Lung (tissue), 11 donors: ENCODE measurements at regions not wholly inside any gene's neighbourhood (a gene's known extent, or its start where the extent isn't known, plus 50 kb on each side); places are given as distances from the start of the nearest gene placed in this dataset.

Experiments
- ATAC-seq: fragments of 200-7000 bp; cut with Tn5 transposase; one replicate; pipeline ENCODE4 v1.9.1; 2020; ENCODE audit warnings: moderate number of reproducible peaks; ENCODE audit not compliant: insufficient read depth, low FRiP score
- DNase-seq, 3 donors: peaks; one replicate each; pipeline ENCODE4 v3.0.0-alpha.2; 2013 to 2017
- H3K27ac ChIP-seq, 2 donors: one replicate each; pipeline ENCODE4 v1.5.1; 2013; ENCODE audit warnings: mild to moderate bottlenecking in 2 of 2, moderate library complexity in 2 of 2, control low read depth in 1 of 2, inconsistent platforms in 1 of 2, low read depth in 1 of 2, low read length in 1 of 2
- H3K27me3 ChIP-seq, 3 donors: one replicate each; pipeline ENCODE4 v1.5.1; 2013; ENCODE audit warnings: low read length in 2 of 3; ENCODE audit not compliant: control insufficient read depth in 3 of 3, insufficient read depth in 3 of 3
- H3K36me3 ChIP-seq, 4 donors: one replicate each; pipeline ENCODE4 v1.5.1; 2013; ENCODE audit warnings: low read length in 4 of 4, mild to moderate bottlenecking in 1 of 4, moderate library complexity in 1 of 4; ENCODE audit not compliant: control insufficient read depth in 4 of 4, insufficient read depth in 4 of 4
- H3K4me1 ChIP-seq, 5 donors: one replicate each; pipeline ENCODE4 v1.5.1; 2013; ENCODE audit warnings: low read length in 5 of 5, mild to moderate bottlenecking in 2 of 5, moderate library complexity in 1 of 5; ENCODE audit not compliant: control insufficient read depth in 5 of 5, insufficient read depth in 5 of 5
- H3K4me3 ChIP-seq: one replicate; pipeline ENCODE4 v1.5.1; 2013; ENCODE audit warnings: mild to moderate bottlenecking, control low read depth, moderate library complexity
- H3K9ac ChIP-seq, 2 donors: one replicate each; pipeline ENCODE4 v1.5.1; 2013; ENCODE audit warnings: low read length in 2 of 2, control low read depth in 1 of 2; ENCODE audit not compliant: insufficient read depth in 1 of 2
- H3K9me3 ChIP-seq, 4 donors: one replicate each; pipeline ENCODE4 v1.5.1; 2013; ENCODE audit warnings: low read length in 3 of 4, mild to moderate bottlenecking in 1 of 4, moderate library complexity in 1 of 4; ENCODE audit not compliant: control insufficient read depth in 4 of 4, insufficient read depth in 3 of 4
- CTCF ChIP-seq: IDR thresholded peaks from 2 replicates; pipeline ENCODE4 v1.5.1; 2012; ENCODE audit warnings: mild to moderate bottlenecking; ENCODE audit errors: control extremely low read depth, extremely low read depth
- WGBS, 2 donors: extraction: QIAGEN DNeasy Blood & Tissue Kit; methylation state at CpG; one replicate each; pipeline ENCODE4 v1.1.7; 2013; 5-methylcytosine and 5-hydroxymethylcytosine counted together
- donor health status: control.
- donor health status: control.
- donor health status: Bipolar disorder and iron deficiency.
- donor health status: healthy.
- donor health status: DM: yes; HTN: yes; CAD: no.

GRCh38 chr2:239485622-239486021 is 84.8 kb upstream of the HDAC4 start:
- H3K4me1 ChIP-seq, result peaks cover 0 to 21% (median 0%) of the 10 kb centered on the region in 5 donors
- H3K4me3 ChIP-seq, result no peak overlapping the region
- ATAC-seq (no peak), DNase-seq (peak; percentile 19 to 41 (median 30))
- no peaks in the 10 kb centered on the region for H3K27me3 ChIP-seq
- H3K27ac ChIP-seq, result no peak overlapping the region
- H3K36me3 ChIP-seq, result no peaks in the 10 kb centered on the region
- H3K9ac ChIP-seq, result no peak overlapping the region
- H3K9me3 ChIP-seq, result no peaks in the 10 kb centered on the region
- WGBS, 2 donors, result 75 to 86% methylated on average over 3 of the region's 3 CpGs
- no peak for TF ChIP-seq CTCF

GRCh38 chr2:239484571-239485355 is 83.9 kb upstream of the HDAC4 start:
- no peak overlapping the region for H3K4me3 ChIP-seq
- no peaks in the 10 kb centered on the region for H3K36me3 ChIP-seq
- H3K27me3 ChIP-seq, result no peaks in the 10 kb centered on the region
- no peak for TF ChIP-seq CTCF
- no peak for DNase-seq
- no peak overlapping the region for H3K27ac ChIP-seq
- no peak for ATAC-seq
- peaks cover 0 to 21% (median 0%) of the 10 kb centered on the region in 5 donors for H3K4me1 ChIP-seq
- no peaks in the 10 kb centered on the region for H3K9me3 ChIP-seq
- WGBS, 2 donors, result 88 to 96% methylated on average over 22 of the region's 22 CpGs
- no peak overlapping the region for H3K9ac ChIP-seq

DNA sequence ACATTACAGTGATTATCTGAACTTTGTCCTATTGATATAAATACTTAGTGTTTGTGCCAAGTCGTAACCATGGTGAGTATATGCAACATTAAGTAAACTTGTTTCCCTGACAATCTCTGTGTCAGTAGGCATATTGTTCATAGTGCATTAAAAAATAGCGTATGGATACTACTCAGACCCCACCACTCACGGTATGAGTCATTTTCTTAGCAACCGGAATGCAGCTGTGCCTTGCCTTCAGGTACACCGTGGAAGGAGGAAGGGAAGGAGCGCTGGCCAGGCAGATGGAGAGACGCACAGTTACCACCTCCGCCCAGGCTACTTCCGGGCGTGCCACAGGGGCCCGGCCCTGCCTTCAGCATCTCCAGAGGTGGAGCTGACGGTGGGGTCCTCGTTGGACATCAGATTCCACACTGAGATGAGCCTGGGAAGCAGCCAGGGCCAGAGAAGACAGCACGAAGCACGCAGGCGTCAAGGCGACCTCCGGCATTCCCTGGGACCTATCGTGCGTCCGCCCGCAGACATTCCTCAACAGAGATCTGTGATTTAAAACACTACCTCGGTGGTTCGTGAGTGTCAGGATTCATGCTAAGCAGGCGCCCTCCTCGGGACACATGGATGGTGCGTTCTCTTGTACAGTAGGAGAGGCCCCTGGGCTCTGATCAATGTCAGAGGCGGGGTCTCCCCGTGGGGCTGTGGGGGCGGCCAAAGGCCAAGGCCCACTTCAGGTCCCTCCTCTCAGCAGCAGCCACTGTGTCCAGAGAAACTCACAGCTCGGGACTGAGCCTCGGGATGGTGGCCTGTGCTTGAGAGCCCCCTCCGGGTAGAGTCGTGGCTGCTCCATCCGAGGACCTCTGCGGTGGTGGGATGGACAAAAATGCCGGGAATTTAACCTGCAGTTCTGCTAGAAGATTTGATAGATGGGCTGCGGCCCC is 82.2 kb upstream of the HDAC4 start:
- TF ChIP-seq CTCF, result no peak
- Histone ChIP-seq H3K27ac (no peak overlapping the region), H3K9me3 (no peaks in the 10 kb centered on the region), H3K9ac (no peak overlapping the region), H3K4me3 (no peak overlapping the region), H3K27me3 (no peaks in the 10 kb centered on the region), H3K4me1 (peaks cover 0 to 19% (median 0%) of the 10 kb centered on the region in 5 donors), H3K36me3 (no peaks in the 10 kb centered on the region)
- no peak for ATAC-seq
- peak; percentile 38 to 89 (median 86) for DNase-seq
- 67 to 81% methylated on average over 38 of the region's 38 CpGs for WGBS, 2 donors
